ENCODE measurements at regions not wholly inside any gene's neighbourhood (a gene's known extent, or its start where the extent isn't known, plus 50 kb on each side); places are given as distances from the start of the nearest gene placed in this dataset.
A peak's percentile ranks its signal among the peaks of the same experiment; 100 is the strongest.
"Not testable (repeated sequence)": the region's sequence is repeated elsewhere in the genome, so short reads cannot be mapped to it uniquely, and the experiment has no call there.

GRCh38 chr6:94953867-94954631 lies 623.3 kb upstream of the MANEA start:
- peak; percentile 93 for DNase-seq (ENCODE audit: low spot score)

GRCh38 chr6:94955156-94955555 lies 622.2 kb upstream of the MANEA start:
- DNase-seq (ENCODE audit: low spot score), result peak; percentile 20

- no peak for DNase-seq (ENCODE audit: low spot score)
Observed at GRCh38 chr6:94956910-94957309, 620.4 kb upstream of the MANEA start.

- DNase-seq (ENCODE audit: low spot score), result not testable (repeated sequence)
Observed at GRCh38 chr6:94964703-94965102, 612.6 kb upstream of the MANEA start.

GRCh38 chr6:94988701-94989100 lies 588.6 kb upstream of the MANEA start:
- DNase-seq (ENCODE audit: low spot score), result no peak

GRCh38 chr6:95017922-95018321 lies 559.4 kb upstream of the MANEA start:
- DNase-seq (ENCODE audit: low spot score), result no peak

Measured in cerebellar cortex (tissue), 1 donor.